ENCODE measurements at regions not wholly inside any gene's neighbourhood (a gene's known extent, or its start where the extent isn't known, plus 50 kb on each side); places are given as distances from the start of the nearest gene placed in this dataset.

DNA sequence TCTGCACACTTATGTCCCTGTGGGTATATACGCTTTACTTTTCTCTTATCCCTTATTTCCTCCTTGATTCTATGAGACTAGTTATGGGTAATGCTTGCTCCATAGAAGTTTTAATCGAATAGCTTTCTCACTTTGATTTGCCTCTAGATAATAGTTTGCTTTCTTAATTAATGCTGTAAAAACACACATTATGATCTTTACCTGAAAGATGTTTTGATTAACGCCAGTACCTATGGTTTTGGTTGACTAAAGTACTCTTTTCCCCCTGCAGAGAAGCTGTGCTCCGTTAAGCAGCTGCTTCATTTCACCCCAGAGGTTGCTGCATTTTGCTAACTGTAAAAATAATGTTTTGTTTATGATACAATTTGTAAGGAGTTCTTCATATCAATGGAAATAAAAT, 362.3 kb downstream of the FLRT2 start:
- Mint-ChIP-seq H3K27ac (ENCODE audit: unreplicated experiment) (no peak overlapping the region), H3K27me3 (ENCODE audit: low read depth, unreplicated experiment) (no peaks in the 10 kb centered on the region), H3K4me1 (ENCODE audit: low read depth, unreplicated experiment) (no peaks in the 10 kb centered on the region), H3K9me3 (ENCODE audit: unreplicated experiment) (no peaks in the 10 kb centered on the region), H3K36me3 (ENCODE audit: low read depth, unreplicated experiment) (no peaks in the 10 kb centered on the region), H3K4me3 (ENCODE audit: unreplicated experiment) (no peak overlapping the region)
- DNase-seq (ENCODE audit: low read depth) = no peak
- Histone ChIP-seq H3K27me3 (ENCODE audit: insufficient read depth, low read length) (no peaks in the 10 kb centered on the region), H3K9me3 (ENCODE audit: insufficient read depth, low read depth, low read length) (no peaks in the 10 kb centered on the region), H3K36me3 (ENCODE audit: insufficient read depth, low read length) (no peaks in the 10 kb centered on the region), H3K4me1 (ENCODE audit: insufficient read depth, low read length) (no peaks in the 10 kb centered on the region), H4K20me1 (ENCODE audit: insufficient read depth, low read length) (no peaks in the 10 kb centered on the region), H3K9ac (ENCODE audit: low read length) (no peak overlapping the region), H2AFZ (ENCODE audit: low read depth, low read length) (no peak overlapping the region), H3K4me2 (ENCODE audit: low read length) (no peak overlapping the region), H3K27ac (ENCODE audit: low read depth, low read length) (no peak overlapping the region), H3K4me3 (ENCODE audit: insufficient read depth, low read depth, low read length) (no peak overlapping the region), H3K79me2 (ENCODE audit: insufficient read depth, low read length) (no peaks in the 10 kb centered on the region)
- no peak for TF ChIP-seq EZH2 (IDR thresholded peaks at IDR 0.05; ENCODE audit: insufficient read depth, low read length)
- TF ChIP-seq, protein P1, sequence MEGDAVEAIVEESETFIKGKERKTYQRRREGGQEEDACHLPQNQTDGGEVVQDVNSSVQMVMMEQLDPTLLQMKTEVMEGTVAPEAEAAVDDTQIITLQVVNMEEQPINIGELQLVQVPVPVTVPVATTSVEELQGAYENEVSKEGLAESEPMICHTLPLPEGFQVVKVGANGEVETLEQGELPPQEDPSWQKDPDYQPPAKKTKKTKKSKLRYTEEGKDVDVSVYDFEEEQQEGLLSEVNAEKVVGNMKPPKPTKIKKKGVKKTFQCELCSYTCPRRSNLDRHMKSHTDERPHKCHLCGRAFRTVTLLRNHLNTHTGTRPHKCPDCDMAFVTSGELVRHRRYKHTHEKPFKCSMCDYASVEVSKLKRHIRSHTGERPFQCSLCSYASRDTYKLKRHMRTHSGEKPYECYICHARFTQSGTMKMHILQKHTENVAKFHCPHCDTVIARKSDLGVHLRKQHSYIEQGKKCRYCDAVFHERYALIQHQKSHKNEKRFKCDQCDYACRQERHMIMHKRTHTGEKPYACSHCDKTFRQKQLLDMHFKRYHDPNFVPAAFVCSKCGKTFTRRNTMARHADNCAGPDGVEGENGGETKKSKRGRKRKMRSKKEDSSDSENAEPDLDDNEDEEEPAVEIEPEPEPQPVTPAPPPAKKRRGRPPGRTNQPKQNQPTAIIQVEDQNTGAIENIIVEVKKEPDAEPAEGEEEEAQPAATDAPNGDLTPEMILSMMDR (IDR thresholded peaks at IDR 0.05; ENCODE audit: insufficient read depth, low read depth, low read length) = no peak
- no peak for FAIRE-seq

DNA sequence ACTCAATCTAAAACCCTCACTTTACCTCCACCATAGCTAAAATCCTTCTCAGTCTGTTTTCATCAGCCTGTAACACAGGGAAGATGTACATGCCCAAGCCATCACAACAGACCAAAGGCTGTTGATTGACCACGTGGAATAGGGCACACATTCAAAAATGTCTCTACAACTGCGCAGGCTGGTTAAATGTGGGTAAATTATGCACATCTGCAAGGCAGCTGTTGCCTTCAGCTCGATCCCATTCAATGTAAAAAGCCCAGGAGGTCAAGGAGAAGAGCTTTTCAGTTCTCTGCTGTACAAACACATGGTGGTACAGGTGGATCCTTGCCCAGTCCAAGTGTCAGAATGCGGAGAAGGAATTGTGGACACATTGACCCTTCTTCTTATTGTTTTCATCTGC, 354.0 kb downstream of the FLRT2 start:
- H3K36me3 ChIP-seq (ENCODE audit: insufficient read depth, low read length) = no peaks in the 10 kb centered on the region

DNA sequence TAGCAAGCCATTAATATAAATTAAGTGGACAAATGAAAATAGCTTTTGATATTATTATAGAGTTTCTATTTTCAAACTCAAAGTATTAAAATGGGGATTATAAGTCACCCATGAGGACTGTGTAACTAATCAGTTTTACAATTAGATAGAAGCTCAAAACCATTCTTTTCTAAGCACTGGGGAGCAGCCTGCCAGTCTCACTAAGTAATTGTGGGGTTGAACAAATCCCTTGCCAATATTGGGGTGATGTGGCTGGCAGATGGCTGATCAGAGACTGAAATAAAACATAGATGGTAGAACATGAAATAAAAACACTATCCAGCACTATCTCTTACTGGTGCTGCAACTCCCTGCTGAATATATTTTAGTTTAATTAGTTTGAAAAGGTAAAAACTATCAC, 353.2 kb downstream of the FLRT2 start:
- no peaks in the 10 kb centered on the region for H3K9me3 ChIP-seq (ENCODE audit: insufficient read depth, low read depth, low read length)
- no peaks in the 10 kb centered on the region for H3K9me3 Mint-ChIP-seq (ENCODE audit: unreplicated experiment)
- no peaks in the 10 kb centered on the region for H3K4me1 Mint-ChIP-seq (ENCODE audit: low read depth, unreplicated experiment)
- no peak overlapping the region for H3K4me3 ChIP-seq (ENCODE audit: insufficient read depth, low read depth, low read length)
- H3K4me1 ChIP-seq (ENCODE audit: insufficient read depth, low read length) = no peaks in the 10 kb centered on the region
- no peaks in the 10 kb centered on the region for H3K27me3 ChIP-seq (ENCODE audit: insufficient read depth, low read length)
- H3K27ac Mint-ChIP-seq (ENCODE audit: unreplicated experiment) = no peak overlapping the region
- DNase-seq (ENCODE audit: low read depth) = no peak
- H3K27ac ChIP-seq (ENCODE audit: low read depth, low read length) = no peak overlapping the region
- no peaks in the 10 kb centered on the region for H3K27me3 Mint-ChIP-seq (ENCODE audit: low read depth, unreplicated experiment)
- H3K4me3 Mint-ChIP-seq (ENCODE audit: unreplicated experiment) = no peak overlapping the region
- H3K79me2 ChIP-seq (ENCODE audit: insufficient read depth, low read length) = no peaks in the 10 kb centered on the region
- no peaks in the 10 kb centered on the region for H4K20me1 ChIP-seq (ENCODE audit: insufficient read depth, low read length)
- TF ChIP-seq EZH2 (IDR thresholded peaks at IDR 0.05; ENCODE audit: insufficient read depth, low read length) = no peak
- TF ChIP-seq, protein P1 (IDR thresholded peaks at IDR 0.05; ENCODE audit: insufficient read depth, low read depth, low read length) = no peak
- no peak overlapping the region for H2AFZ ChIP-seq (ENCODE audit: low read depth, low read length)
- no peak for FAIRE-seq
- no peak overlapping the region for H3K9ac ChIP-seq (ENCODE audit: low read length)
- no peak overlapping the region for H3K4me2 ChIP-seq (ENCODE audit: low read length)
- no peaks in the 10 kb centered on the region for H3K36me3 Mint-ChIP-seq (ENCODE audit: low read depth, unreplicated experiment)
- H3K36me3 ChIP-seq (ENCODE audit: insufficient read depth, low read length) = no peaks in the 10 kb centered on the region

More for the DNA sequence above, 354.0 kb downstream of the FLRT2 start:
- H3K4me1 ChIP-seq (ENCODE audit: insufficient read depth, low read length) = no peaks in the 10 kb centered on the region
- H3K9ac ChIP-seq (ENCODE audit: low read length) = no peak overlapping the region
- no peaks in the 10 kb centered on the region for H3K9me3 ChIP-seq (ENCODE audit: insufficient read depth, low read depth, low read length)
- H3K4me2 ChIP-seq (ENCODE audit: low read length) = no peak overlapping the region
- H4K20me1 ChIP-seq (ENCODE audit: insufficient read depth, low read length) = no peaks in the 10 kb centered on the region
- Mint-ChIP-seq H3K27me3 (ENCODE audit: low read depth, unreplicated experiment) (no peaks in the 10 kb centered on the region), H3K27ac (ENCODE audit: unreplicated experiment) (no peak overlapping the region), H3K4me1 (ENCODE audit: low read depth, unreplicated experiment) (no peaks in the 10 kb centered on the region), H3K9me3 (ENCODE audit: unreplicated experiment) (no peaks in the 10 kb centered on the region), H3K36me3 (ENCODE audit: low read depth, unreplicated experiment) (no peaks in the 10 kb centered on the region), H3K4me3 (ENCODE audit: unreplicated experiment) (no peak overlapping the region)
- no peak for FAIRE-seq
- H3K27me3 ChIP-seq (ENCODE audit: insufficient read depth, low read length) = no peaks in the 10 kb centered on the region
- TF ChIP-seq, protein P1 (IDR thresholded peaks at IDR 0.05; ENCODE audit: insufficient read depth, low read depth, low read length) = no peak
- no peak for TF ChIP-seq EZH2 (IDR thresholded peaks at IDR 0.05; ENCODE audit: insufficient read depth, low read length)
- H3K27ac ChIP-seq (ENCODE audit: low read depth, low read length) = no peak overlapping the region
- no peaks in the 10 kb centered on the region for H3K79me2 ChIP-seq (ENCODE audit: insufficient read depth, low read length)
- no peak overlapping the region for H2AFZ ChIP-seq (ENCODE audit: low read depth, low read length)
- no peak overlapping the region for H3K4me3 ChIP-seq (ENCODE audit: insufficient read depth, low read depth, low read length)
- DNase-seq (ENCODE audit: low read depth) = no peak
